ENCODE measurements at regions not wholly inside any gene's neighbourhood (a gene's known extent, or its start where the extent isn't known, plus 50 kb on each side); places are given as distances from the start of the nearest gene placed in this dataset.

GRCh38 chr2:150853263-150853662 is 365.8 kb upstream of the RND3 start:
- TF ChIP-seq CEBPB (IDR thresholded peaks at IDR 0.05) (no peak), EP300 (IDR thresholded peaks at IDR 0.05; ENCODE audit: borderline replicate concordance) (no peak), FOXM1 (IDR thresholded peaks at IDR 0.05; ENCODE audit: borderline replicate concordance, low read depth) (no peak), ZBTB7A (IDR thresholded peaks at IDR 0.05; ENCODE audit: low read depth) (no peak), TEAD4 (IDR thresholded peaks at IDR 0.05) (no peak), TCF12 (IDR thresholded peaks at IDR 0.05; ENCODE audit: low read depth) (no peak), CREB1 (IDR thresholded peaks at IDR 0.05; ENCODE audit: low read depth) (no peak), EGR1 (IDR thresholded peaks at IDR 0.05) (no peak), TAF1 (IDR thresholded peaks at IDR 0.05; ENCODE audit: low read depth) (no peak), YY1 (IDR thresholded peaks at IDR 0.05; ENCODE audit: low read depth) (no peak), RAD21 (IDR thresholded peaks at IDR 0.05; ENCODE audit: low read depth) (no peak), NFIC (IDR thresholded peaks at IDR 0.05) (no peak)
- TF ChIP-seq, protein P1, sequence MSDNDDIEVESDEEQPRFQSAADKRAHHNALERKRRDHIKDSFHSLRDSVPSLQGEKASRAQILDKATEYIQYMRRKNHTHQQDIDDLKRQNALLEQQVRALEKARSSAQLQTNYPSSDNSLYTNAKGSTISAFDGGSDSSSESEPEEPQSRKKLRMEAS (IDR thresholded peaks at IDR 0.05), result no peak
- TF ChIP-seq, protein P2, sequence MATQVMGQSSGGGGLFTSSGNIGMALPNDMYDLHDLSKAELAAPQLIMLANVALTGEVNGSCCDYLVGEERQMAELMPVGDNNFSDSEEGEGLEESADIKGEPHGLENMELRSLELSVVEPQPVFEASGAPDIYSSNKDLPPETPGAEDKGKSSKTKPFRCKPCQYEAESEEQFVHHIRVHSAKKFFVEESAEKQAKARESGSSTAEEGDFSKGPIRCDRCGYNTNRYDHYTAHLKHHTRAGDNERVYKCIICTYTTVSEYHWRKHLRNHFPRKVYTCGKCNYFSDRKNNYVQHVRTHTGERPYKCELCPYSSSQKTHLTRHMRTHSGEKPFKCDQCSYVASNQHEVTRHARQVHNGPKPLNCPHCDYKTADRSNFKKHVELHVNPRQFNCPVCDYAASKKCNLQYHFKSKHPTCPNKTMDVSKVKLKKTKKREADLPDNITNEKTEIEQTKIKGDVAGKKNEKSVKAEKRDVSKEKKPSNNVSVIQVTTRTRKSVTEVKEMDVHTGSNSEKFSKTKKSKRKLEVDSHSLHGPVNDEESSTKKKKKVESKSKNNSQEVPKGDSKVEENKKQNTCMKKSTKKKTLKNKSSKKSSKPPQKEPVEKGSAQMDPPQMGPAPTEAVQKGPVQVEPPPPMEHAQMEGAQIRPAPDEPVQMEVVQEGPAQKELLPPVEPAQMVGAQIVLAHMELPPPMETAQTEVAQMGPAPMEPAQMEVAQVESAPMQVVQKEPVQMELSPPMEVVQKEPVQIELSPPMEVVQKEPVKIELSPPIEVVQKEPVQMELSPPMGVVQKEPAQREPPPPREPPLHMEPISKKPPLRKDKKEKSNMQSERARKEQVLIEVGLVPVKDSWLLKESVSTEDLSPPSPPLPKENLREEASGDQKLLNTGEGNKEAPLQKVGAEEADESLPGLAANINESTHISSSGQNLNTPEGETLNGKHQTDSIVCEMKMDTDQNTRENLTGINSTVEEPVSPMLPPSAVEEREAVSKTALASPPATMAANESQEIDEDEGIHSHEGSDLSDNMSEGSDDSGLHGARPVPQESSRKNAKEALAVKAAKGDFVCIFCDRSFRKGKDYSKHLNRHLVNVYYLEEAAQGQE (IDR thresholded peaks at IDR 0.05; ENCODE audit: low read depth), result no peak
- TF ChIP-seq, protein P3, sequence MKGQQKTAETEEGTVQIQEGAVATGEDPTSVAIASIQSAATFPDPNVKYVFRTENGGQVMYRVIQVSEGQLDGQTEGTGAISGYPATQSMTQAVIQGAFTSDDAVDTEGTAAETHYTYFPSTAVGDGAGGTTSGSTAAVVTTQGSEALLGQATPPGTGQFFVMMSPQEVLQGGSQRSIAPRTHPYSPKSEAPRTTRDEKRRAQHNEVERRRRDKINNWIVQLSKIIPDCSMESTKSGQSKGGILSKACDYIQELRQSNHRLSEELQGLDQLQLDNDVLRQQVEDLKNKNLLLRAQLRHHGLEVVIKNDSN (IDR thresholded peaks at IDR 0.05), result no peak

DNA sequence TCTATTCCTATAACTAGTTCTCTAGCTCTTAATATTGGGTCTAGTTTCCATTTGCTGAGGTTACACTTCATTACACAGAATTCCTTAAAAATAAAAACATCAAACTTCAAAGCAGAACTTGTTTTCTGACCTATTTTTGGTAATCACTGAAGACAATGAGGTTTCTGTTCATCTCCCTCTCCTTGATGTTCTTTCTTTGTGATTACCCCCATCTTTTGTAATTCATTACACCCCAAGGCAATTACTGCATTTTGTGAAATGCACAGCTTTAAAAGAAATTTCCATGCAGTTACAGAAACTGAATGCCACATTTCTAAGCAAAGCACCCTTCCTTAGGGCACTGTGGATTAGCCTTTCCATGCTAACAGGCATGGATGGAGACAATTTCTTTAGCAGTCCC is 363.2 kb upstream of the RND3 start:
- TF ChIP-seq CREB1 (IDR thresholded peaks at IDR 0.05; ENCODE audit: low read depth) (no peak), YY1 (IDR thresholded peaks at IDR 0.05; ENCODE audit: low read depth) (no peak), FOXM1 (IDR thresholded peaks at IDR 0.05; ENCODE audit: borderline replicate concordance, low read depth) (no peak), TAF1 (IDR thresholded peaks at IDR 0.05; ENCODE audit: low read depth) (no peak), NFIC (IDR thresholded peaks at IDR 0.05) (no peak), CEBPB (IDR thresholded peaks at IDR 0.05) (no peak), EGR1 (IDR thresholded peaks at IDR 0.05) (no peak), TEAD4 (IDR thresholded peaks at IDR 0.05) (no peak), EP300 (IDR thresholded peaks at IDR 0.05; ENCODE audit: borderline replicate concordance) (no peak)
- TF ChIP-seq, protein P3 (IDR thresholded peaks at IDR 0.05), result no peak

DNA sequence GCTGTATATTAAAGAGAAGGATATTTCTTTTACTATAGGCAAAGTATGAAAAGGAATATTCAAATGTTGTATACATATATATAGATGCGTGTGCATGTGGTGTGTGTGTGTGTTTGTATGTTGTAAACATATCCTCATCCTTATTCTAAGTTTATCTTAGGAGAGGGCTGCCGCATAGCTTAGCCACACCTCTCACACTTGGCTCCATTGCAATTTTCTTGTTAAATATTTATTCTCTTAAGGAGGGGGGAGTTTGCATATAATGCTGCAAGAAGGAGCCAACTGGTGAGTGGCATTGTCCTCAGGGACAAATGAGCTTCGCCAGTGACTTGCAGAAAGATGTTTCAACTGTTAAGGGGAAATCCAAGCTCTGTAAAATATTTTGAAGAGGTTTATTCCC is 360.1 kb upstream of the RND3 start:
- TF ChIP-seq EGR1 (IDR thresholded peaks at IDR 0.05) (no peak), ZBTB7A (IDR thresholded peaks at IDR 0.05; ENCODE audit: low read depth) (no peak), FOXM1 (IDR thresholded peaks at IDR 0.05; ENCODE audit: borderline replicate concordance, low read depth) (no peak), TEAD4 (IDR thresholded peaks at IDR 0.05) (no peak), NFIC (IDR thresholded peaks at IDR 0.05) (no peak)
- TF ChIP-seq, protein P2 (IDR thresholded peaks at IDR 0.05; ENCODE audit: low read depth), result no peak
- TF ChIP-seq, protein P1 (IDR thresholded peaks at IDR 0.05), result no peak

DNA sequence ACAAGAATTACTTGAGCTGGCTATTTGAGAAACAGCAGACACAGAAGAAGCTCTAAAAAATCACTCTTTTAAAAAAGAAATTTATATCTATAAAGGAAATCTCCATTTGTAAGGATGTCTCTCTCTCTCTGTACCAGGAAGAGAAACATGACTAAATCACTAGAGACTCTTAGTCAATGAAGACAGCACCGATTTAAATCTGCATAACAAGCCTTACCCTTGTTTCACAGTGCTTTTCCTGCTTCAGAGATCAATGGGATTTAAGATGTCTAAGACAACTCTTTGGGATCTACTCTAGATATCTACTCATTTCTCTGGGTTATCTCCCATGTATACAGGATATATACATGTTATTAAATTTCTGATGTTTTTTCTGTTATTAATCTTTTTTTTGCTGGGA is 359.2 kb upstream of the RND3 start:
- TF ChIP-seq NFIC (IDR thresholded peaks at IDR 0.05), result no peak

DNA sequence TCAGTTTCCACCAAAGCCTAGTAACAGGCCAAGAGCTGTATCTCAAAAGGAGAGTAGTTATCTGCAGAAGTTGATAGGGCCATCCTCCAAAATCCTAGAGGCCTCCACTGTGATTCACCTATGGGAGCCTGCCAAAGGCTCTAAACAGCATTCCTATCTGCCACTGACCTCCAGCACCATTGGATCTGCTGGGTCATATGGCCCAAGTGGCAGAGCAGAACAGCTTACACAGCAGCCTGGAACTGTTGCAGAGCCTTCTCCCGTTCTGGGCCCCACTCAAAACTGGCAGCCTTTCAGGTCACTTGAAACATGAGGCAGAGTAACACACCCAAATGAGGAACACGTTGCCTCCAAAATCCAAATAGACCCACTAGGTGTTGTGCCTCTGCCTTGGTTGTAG is 345.2 kb upstream of the RND3 start:
- TF ChIP-seq FOXM1 (IDR thresholded peaks at IDR 0.05; ENCODE audit: borderline replicate concordance, low read depth) (no peak), TEAD4 (IDR thresholded peaks at IDR 0.05) (no peak), TCF12 (IDR thresholded peaks at IDR 0.05; ENCODE audit: low read depth) (no peak), TAF1 (IDR thresholded peaks at IDR 0.05; ENCODE audit: low read depth) (no peak), NFIC (IDR thresholded peaks at IDR 0.05) (no peak), CEBPB (IDR thresholded peaks at IDR 0.05) (no peak)
- TF ChIP-seq, protein P3 (IDR thresholded peaks at IDR 0.05), result no peak
- TF ChIP-seq, protein P1 (IDR thresholded peaks at IDR 0.05), result no peak
- TF ChIP-seq, protein P2 (IDR thresholded peaks at IDR 0.05; ENCODE audit: low read depth), result no peak
